Loucy (cell line): ENCODE measurements at regions not wholly inside any gene's neighbourhood (a gene's known extent, or its start where the extent isn't known, plus 50 kb on each side); places are given as distances from the start of the nearest gene placed in this dataset.

Source experiments
- H2AFZ ChIP-seq: fragments of 200-600 bp; sonication (generic); 2 replicates; pipeline ENCODE4 v1.6.0; 2016; ENCODE audit warnings: antibody characterized with exemption, mild to moderate bottlenecking, low read length, moderate library complexity
- H3F3A ChIP-seq: fragments of 200-600 bp; 2 replicates; pipeline ENCODE4 v1.6.0; 2016; ENCODE audit warnings: antibody characterized with exemption, low read depth, mild to moderate bottlenecking
- H3K27me3 ChIP-seq: fragments of 200-600 bp; sonication (generic); 2 replicates; pipeline ENCODE4 v1.6.1; 2014; ENCODE audit warnings: low read length, mild to moderate bottlenecking; ENCODE audit not compliant: insufficient read depth, poor library complexity, severe bottlenecking
- H3K36me3 ChIP-seq: fragments of 200-600 bp; sonication (generic); 2 replicates; pipeline ENCODE4 v1.6.1; 2016; ENCODE audit warnings: low read length; ENCODE audit not compliant: insufficient read depth
- H3K4me1 ChIP-seq: fragments of 200-600 bp; sonication (generic); 2 replicates; pipeline ENCODE4 v1.5.1; 2014; ENCODE audit warnings: low read length, mild to moderate bottlenecking; ENCODE audit not compliant: insufficient read depth, poor library complexity, severe bottlenecking
- H3K4me2 ChIP-seq: fragments of 200-600 bp; sonication (generic); 2 replicates; pipeline ENCODE4 v1.6.0; 2014; ENCODE audit warnings: antibody characterized with exemption, low read length, low read depth, mild to moderate bottlenecking; ENCODE audit not compliant: poor library complexity, severe bottlenecking
- H3K4me3 ChIP-seq: fragments of 200-600 bp; sonication (generic); 2 replicates; pipeline ENCODE4 v1.5.1; 2014; ENCODE audit warnings: low read length, mild to moderate bottlenecking, mixed read lengths; ENCODE audit not compliant: poor library complexity, severe bottlenecking
- H3K79me2 ChIP-seq: fragments of 200-600 bp; sonication (generic); 2 replicates; pipeline ENCODE4 v1.6.1; 2014; ENCODE audit warnings: low read length; ENCODE audit not compliant: insufficient read depth
- H3K9ac ChIP-seq: fragments of 200-600 bp; sonication (generic); 2 replicates; pipeline ENCODE4 v1.6.0; 2014; ENCODE audit warnings: mild to moderate bottlenecking, low read depth, low read length, moderate library complexity; ENCODE audit not compliant: poor library complexity, severe bottlenecking
- H3K9me2 ChIP-seq: fragments of 200-600 bp; sonication (generic); replicated peaks from 2 replicates; pipeline ENCODE4 v1.6.1; 2016; ENCODE audit warnings: low read depth, low read length, mixed read lengths
- H3K9me3 ChIP-seq: fragments of 200-600 bp; sonication (generic); 2 replicates; pipeline ENCODE4 v1.6.1; 2014; ENCODE audit warnings: mild to moderate bottlenecking, antibody characterized with exemption, low read length, low read depth; ENCODE audit not compliant: insufficient read depth
- H4K20me1 ChIP-seq: fragments of 200-600 bp; sonication (generic); 2 replicates; pipeline ENCODE4 v1.6.0; 2014; ENCODE audit warnings: antibody characterized with exemption, low read length, mild to moderate bottlenecking; ENCODE audit not compliant: insufficient read depth, poor library complexity, severe bottlenecking
- CTCF ChIP-seq: fragments of 200-600 bp; sonication (generic); conservative IDR thresholded peaks from 2 replicates; pipeline ENCODE4 v1.5.1; 2014; ENCODE audit warnings: mild to moderate bottlenecking, antibody characterized with exemption, low read length
- EZH2phosphoT487 ChIP-seq: fragments of 200-600 bp; IDR thresholded peaks from 2 replicates; pipeline ENCODE4 v1.6.1; 2018; ENCODE audit warnings: antibody characterized with exemption, mild to moderate bottlenecking, moderate library complexity, borderline replicate concordance

- Histone ChIP-seq H3F3A (no peaks in the 10 kb centered on the region), H3K9me2 (no peaks in the 10 kb centered on the region), H3K79me2 (no peaks in the 10 kb centered on the region), H3K4me1 (no peaks in the 10 kb centered on the region), H3K27me3 (no peaks in the 10 kb centered on the region), H3K4me3 (no peak overlapping the region), H3K4me2 (no peak overlapping the region), H3K9me3 (no peaks in the 10 kb centered on the region), H2AFZ (no peak overlapping the region), H3K9ac (no peak overlapping the region), H4K20me1 (no peaks in the 10 kb centered on the region), H3K36me3 (no peaks in the 10 kb centered on the region)
- TF ChIP-seq EZH2phosphoT487 (no peak), CTCF (no peak)
These were observed 58.2 kb downstream of the RMI2 start for GRCh38 chr16:11403534-11403795.

- H3F3A ChIP-seq: no peaks in the 10 kb centered on the region
- no peaks in the 10 kb centered on the region for H3K36me3 ChIP-seq
- no peak overlapping the region for H3K4me2 ChIP-seq
- TF ChIP-seq EZH2phosphoT487: no peak
- no peak for TF ChIP-seq CTCF
- H3K9me2 ChIP-seq: no peaks in the 10 kb centered on the region
- no peak overlapping the region for H3K4me3 ChIP-seq
- H3K9me3 ChIP-seq: no peaks in the 10 kb centered on the region
- H4K20me1 ChIP-seq: no peaks in the 10 kb centered on the region
- H3K27me3 ChIP-seq: no peaks in the 10 kb centered on the region
- H3K4me1 ChIP-seq: no peaks in the 10 kb centered on the region
- no peaks in the 10 kb centered on the region for H3K79me2 ChIP-seq
- no peak overlapping the region for H2AFZ ChIP-seq
- no peak overlapping the region for H3K9ac ChIP-seq
These were observed 58.7 kb downstream of the RMI2 start for GRCh38 chr16:11403920-11404319.

GRCh38 chr16:11404603-11405002 is 59.3 kb downstream of the RMI2 start:
- Histone ChIP-seq H3K4me2 (no peak overlapping the region), H3K36me3 (no peaks in the 10 kb centered on the region), H3K27me3 (no peaks in the 10 kb centered on the region), H3K9me2 (no peaks in the 10 kb centered on the region), H3K9me3 (no peaks in the 10 kb centered on the region), H3K79me2 (no peaks in the 10 kb centered on the region), H3K4me3 (no peak overlapping the region), H3K9ac (no peak overlapping the region), H4K20me1 (no peaks in the 10 kb centered on the region), H3K4me1 (no peaks in the 10 kb centered on the region), H2AFZ (no peak overlapping the region), H3F3A (no peaks in the 10 kb centered on the region)
- TF ChIP-seq EZH2phosphoT487 (no peak), CTCF (no peak)
